GM21529 (cell line): ENCODE measurements at regions not wholly inside any gene's neighbourhood (a gene's known extent, or its start where the extent isn't known, plus 50 kb on each side); places are given as distances from the start of the nearest gene placed in this dataset.
"Not testable (repeated sequence)": the region's sequence is repeated elsewhere in the genome, so short reads cannot be mapped to it uniquely, and the experiment has no call there.

Source experiments
- ATAC-seq: cut with Tn5 transposase; IDR thresholded peaks from one replicate; pipeline ENCODE4 v1.9.1; 2021; ENCODE audit not compliant: unreplicated experiment

GRCh38 chr4:27343411-27343810 lies 482.8 kb downstream of the STIM2 start:
- ATAC-seq = no peak

GRCh38 chr4:27350161-27350560 lies 489.5 kb downstream of the STIM2 start:
- ATAC-seq = no peak

- ATAC-seq = no peak
Observed at GRCh38 chr4:27357283-27357682, 496.6 kb downstream of the STIM2 start.

GRCh38 chr4:27358269-27358668 lies 497.6 kb downstream of the STIM2 start:
- no peak for ATAC-seq

DNA sequence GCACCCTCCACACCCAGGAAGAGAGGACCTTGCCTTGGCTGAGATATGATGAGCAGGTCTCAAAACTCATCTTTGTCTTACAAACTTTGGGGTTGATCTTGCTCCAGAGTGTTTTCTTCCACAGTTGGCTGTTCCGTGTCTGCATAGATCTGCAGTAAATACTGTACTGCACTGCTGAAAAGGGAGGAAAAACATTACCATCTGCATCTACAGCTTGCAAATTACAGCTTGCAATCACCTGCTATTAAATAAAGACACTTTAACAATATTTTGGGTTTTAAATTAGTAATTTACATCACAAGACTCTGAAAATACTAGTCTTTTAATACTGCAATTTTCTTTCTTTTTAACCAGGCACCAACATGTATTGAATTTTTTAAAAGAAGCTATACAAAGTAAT lies 499.5 kb downstream of the STIM2 start:
- no peak for ATAC-seq

- no peak for ATAC-seq
Observed at GRCh38 chr4:27360790-27361267, 500.2 kb downstream of the STIM2 start.

DNA sequence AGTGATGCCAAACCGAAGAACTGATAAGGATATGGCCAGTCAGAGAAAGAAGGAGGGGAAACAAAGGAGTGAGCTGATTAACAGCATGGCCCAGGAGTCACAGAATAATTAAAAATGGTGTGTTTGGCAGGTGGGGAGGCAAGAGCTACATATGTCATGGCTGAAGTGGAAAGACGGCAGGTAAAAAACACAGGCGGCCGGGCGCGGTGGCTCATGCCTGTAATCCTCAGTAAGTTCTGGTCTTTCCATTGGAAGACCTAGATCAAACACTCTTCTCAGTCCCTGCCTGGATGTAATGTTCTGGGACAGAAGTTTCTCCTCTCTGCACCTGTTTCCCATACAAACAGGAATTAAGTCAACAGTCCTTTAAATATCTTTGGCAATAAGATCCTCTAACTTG lies 503.9 kb downstream of the STIM2 start:
- no peak for ATAC-seq

GRCh38 chr4:27366104-27366823 lies 505.6 kb downstream of the STIM2 start:
- ATAC-seq = no peak

DNA sequence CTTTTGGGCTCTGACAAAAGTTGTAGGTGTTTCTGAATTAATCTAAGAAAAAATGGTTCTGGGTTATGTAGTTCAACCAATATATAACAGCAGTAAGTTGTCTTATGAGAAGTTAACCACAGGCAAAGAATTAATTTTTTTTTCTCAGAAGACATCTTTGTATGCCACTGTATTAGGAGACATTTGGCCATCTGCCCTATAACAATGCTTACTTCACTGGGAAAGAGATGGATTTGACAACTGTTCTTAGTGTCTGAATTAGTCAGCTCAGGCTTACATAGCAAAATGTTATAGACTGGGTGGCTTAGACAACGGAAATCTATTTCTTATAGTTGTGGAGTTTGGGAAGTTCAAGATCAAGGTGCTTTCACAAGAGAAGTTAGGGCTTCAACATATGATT lies 508.1 kb downstream of the STIM2 start:
- no peak for ATAC-seq

DNA sequence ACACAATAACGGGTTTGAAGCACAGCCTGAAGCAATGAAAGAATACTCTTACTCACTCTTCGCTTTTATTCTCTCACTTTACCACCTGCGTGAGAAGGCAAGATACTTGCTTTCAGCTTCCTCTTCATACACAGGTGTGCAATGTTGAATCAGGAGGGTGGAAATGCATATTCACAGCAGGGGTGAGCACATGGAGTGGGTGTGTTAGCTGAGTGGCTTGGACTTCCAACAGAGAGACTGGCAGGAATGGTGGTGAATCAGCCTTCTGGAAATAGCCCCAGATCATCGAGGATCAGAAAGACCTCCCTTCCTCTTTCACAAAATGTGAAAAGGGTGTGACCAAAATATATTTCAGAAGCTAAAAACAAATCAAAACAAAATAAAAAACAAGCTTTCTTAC lies 521.2 kb downstream of the STIM2 start:
- no peak for ATAC-seq

- ATAC-seq = no peak
Observed at GRCh38 chr4:27387711-27388110, 527.1 kb downstream of the STIM2 start.

DNA sequence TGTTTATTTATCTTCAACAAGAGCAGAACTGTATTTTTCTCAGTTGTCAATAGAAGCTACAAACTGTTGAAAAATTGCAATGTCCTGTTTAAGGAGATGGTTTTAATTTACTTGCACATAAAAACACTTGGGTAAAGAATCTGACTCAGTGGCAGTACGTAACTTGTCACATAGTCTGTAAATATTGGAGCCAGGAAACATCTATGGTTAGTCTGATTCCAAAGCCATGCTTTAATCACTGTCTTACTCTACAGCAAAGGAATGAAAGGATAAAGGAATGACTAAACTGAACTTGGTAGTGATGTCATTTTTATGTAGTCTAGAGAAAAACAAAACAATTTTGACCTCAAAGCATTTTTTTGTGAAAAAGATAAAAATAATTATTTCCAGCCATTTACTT lies 537.2 kb downstream of the STIM2 start:
- ATAC-seq = no peak

GRCh38 chr4:27398631-27399310 lies 538.1 kb downstream of the STIM2 start:
- no peak for ATAC-seq

DNA sequence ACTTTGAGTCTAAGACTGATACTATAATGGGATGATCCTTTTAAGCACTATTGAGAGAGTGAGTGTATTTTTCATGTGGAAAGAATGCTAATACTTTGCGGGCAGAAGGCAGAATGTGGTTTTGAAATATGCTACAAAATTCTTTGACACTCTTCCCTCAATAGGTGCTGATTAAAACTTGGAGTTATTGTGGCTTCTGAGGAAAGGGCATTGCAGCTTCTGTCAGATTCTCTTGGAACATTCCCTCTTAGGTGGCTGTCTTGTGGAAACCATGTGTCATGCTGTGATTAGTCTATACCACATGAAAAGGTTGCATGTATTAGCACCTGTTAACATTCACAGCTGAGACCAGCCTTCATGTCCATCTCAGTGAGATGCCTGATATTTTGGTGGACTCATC lies 547.0 kb downstream of the STIM2 start:
- no peak for ATAC-seq

DNA sequence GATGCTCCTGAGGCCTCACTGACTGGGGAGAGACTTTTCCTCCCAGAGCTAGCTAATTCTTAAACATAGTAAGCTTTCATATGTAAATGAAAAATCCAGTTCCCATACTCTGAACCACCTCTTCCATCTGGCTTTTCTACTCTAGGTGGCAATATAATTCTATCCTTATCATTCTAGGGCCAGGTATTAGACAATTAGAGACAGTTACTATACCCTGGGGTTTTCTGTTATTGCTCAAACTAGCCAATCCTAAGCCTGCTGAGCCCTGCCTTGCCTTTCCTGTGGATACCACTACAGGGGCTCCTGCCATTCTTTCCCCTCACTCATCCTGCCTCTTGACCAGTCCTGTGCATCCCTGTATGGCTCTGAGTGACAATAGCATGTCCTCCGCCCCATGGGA lies 552.0 kb downstream of the STIM2 start:
- ATAC-seq = no peak

- no peak for ATAC-seq
Observed at GRCh38 chr4:27414887-27415731, 554.5 kb downstream of the STIM2 start.

DNA sequence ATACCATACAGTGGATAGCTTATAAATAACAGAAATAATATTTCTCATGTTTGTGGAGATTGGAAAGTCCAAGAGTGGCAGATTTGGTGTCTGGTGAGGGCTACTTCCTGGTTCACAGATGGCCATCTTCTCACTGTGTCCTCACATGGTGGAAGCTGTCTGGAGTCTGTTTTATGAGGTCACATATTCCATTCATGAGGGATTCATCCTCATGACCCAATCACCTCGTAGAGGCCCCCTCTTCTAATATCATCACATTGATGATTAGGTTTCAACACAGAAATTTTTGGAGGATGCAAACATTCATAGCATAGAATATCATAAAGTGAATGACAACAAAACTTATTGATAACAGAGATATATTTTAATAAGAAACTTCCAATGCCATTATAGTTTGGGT lies 568.0 kb downstream of the STIM2 start:
- ATAC-seq = no peak

GRCh38 chr4:27429364-27429871 lies 568.8 kb downstream of the STIM2 start:
- no peak for ATAC-seq

DNA sequence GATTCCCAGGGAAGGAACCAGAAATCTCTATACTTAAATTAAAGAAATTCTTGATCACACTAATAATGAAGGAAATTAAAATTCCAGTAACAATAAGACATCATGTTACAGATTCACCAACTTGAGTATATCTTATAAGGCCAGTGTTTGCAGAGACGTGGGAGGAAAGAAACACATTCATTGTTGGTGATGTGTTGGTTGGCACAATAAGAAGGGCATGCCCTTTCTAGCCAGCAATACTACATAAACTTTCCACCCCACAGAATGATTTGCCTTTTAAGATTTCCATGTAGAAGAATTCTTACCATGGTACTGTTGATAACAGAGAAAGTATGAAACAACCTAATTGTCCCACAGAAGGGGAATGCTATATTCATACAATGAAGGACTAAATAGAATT lies 581.5 kb downstream of the STIM2 start:
- ATAC-seq = no peak

GRCh38 chr4:27442661-27443060 lies 582.0 kb downstream of the STIM2 start:
- not testable (repeated sequence) for ATAC-seq

DNA sequence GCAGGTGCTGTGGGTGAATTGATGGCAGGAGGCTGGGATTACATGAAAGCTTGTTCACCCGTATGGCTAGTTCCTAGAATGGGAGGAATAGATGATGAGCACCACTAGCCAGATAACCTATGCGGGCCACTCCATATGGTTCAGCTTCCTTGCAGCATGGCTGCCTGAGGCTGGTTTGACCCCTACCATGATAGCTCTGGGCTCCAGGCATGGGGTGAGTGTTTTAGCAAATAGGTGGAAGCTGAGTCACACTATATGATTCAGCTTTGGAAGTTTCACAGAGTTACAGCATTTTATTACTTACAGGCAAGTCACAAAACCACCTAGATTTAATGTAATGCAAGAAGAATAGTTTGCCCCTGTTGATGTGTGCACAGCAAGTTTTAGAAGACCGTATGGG lies 603.2 kb downstream of the STIM2 start:
- ATAC-seq = no peak

GRCh38 chr4:27467351-27467750 lies 606.7 kb downstream of the STIM2 start:
- ATAC-seq = no peak
